ENCODE measurements at regions not wholly inside any gene's neighbourhood (a gene's known extent, or its start where the extent isn't known, plus 50 kb on each side); places are given as distances from the start of the nearest gene placed in this dataset.

GRCh38 chr2:158049129-158049855 lies 52.4 kb upstream of the UPP2 start:
- DNase-seq (ENCODE audit: low spot score): no peak

- DNase-seq (ENCODE audit: low spot score): no peak
Measured at GRCh38 chr2:158048327-158048726, 53.3 kb upstream of the UPP2 start.

GRCh38 chr2:158047156-158047611 lies 54.5 kb upstream of the UPP2 start:
- no peak for DNase-seq (ENCODE audit: low spot score)

GRCh38 chr2:158046121-158046880 lies 55.4 kb upstream of the UPP2 start:
- no peak for DNase-seq (ENCODE audit: low spot score)

GRCh38 chr2:158045362-158045761 lies 56.3 kb upstream of the UPP2 start:
- no peak for DNase-seq (ENCODE audit: low spot score)

- DNase-seq (ENCODE audit: low spot score): peak; percentile 89
Measured at GRCh38 chr2:158043181-158043948, 58.3 kb upstream of the UPP2 start.

GRCh38 chr2:158042666-158043065 lies 59.0 kb upstream of the UPP2 start:
- DNase-seq (ENCODE audit: low spot score): no peak

- peak; percentile 99 for DNase-seq (ENCODE audit: low spot score)
Measured at GRCh38 chr2:158042245-158042644, 59.4 kb upstream of the UPP2 start.

GRCh38 chr2:158041400-158041799 lies 60.3 kb upstream of the UPP2 start:
- no peak for DNase-seq (ENCODE audit: low spot score)

GRCh38 chr2:158038901-158039300 lies 62.8 kb upstream of the UPP2 start:
- no peak for DNase-seq (ENCODE audit: low spot score)

GRCh38 chr2:158034198-158034866 lies 67.3 kb upstream of the UPP2 start:
- peak; percentile 90 for DNase-seq (ENCODE audit: low spot score)

GRCh38 chr2:158031371-158031770 lies 70.3 kb upstream of the UPP2 start:
- DNase-seq (ENCODE audit: low spot score): no peak

- peak; percentile 73 for DNase-seq (ENCODE audit: low spot score)
Measured at GRCh38 chr2:158025255-158025996, 76.2 kb upstream of the UPP2 start.

GRCh38 chr2:158024288-158024898 lies 77.3 kb upstream of the UPP2 start:
- DNase-seq (ENCODE audit: low spot score): peak; percentile 86

- no peak for DNase-seq (ENCODE audit: low spot score)
Measured at GRCh38 chr2:158022888-158023287, 78.8 kb upstream of the UPP2 start.

GRCh38 chr2:158021226-158021625 lies 80.5 kb upstream of the UPP2 start:
- no peak for DNase-seq (ENCODE audit: low spot score)

- DNase-seq (ENCODE audit: low spot score): no peak
Measured at GRCh38 chr2:158015428-158016076, 86.1 kb upstream of the UPP2 start.

- no peak for DNase-seq (ENCODE audit: low spot score)
Measured at GRCh38 chr2:158013891-158014290, 87.8 kb upstream of the UPP2 start.

GRCh38 chr2:158011055-158011771 lies 90.5 kb upstream of the UPP2 start:
- DNase-seq (ENCODE audit: low spot score): no peak

Measured in SK-N-DZ (cell line).